ENCODE measurements at regions not wholly inside any gene's neighbourhood (a gene's known extent, or its start where the extent isn't known, plus 50 kb on each side); places are given as distances from the start of the nearest gene placed in this dataset.

DNA sequence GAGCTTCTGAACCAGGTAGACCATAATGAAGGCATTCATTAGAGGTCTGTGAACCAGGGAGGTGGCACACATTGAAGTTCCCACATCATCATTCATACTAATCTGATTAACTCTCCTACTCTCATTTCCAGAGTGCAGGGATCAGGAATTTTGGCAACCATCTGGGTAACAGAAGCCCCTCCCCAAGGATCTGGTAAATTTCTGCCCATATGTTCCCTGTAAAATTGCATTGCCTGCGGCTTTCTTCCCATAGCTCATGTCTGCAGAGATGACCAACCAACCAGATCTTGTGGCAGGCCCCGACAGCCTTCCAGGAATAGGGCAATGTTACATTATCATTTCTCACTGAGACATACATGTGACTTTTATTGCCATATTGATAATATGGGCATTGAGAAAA, 111.4 kb upstream of the CHL1 start:
- no peak overlapping the region for H3K56ac ChIP-seq (ENCODE audit: extremely low read depth, insufficient read depth, low read length)
- no peak overlapping the region for H4K91ac ChIP-seq (ENCODE audit: insufficient read depth, low read depth, low read length)
- no peak overlapping the region for H2BK120ac ChIP-seq (ENCODE audit: low read depth, low read length)
- no peaks in the 10 kb centered on the region for H3K9me1 ChIP-seq (ENCODE audit: insufficient read depth, low read length)
- H3K23ac ChIP-seq (ENCODE audit: low read depth, low read length), result no peak overlapping the region
- H3K9ac ChIP-seq (ENCODE audit: low read depth, low read length), result no peak overlapping the region
- H4K8ac ChIP-seq (ENCODE audit: low read depth in 2 of 2, low read length in 2 of 2), result no peak overlapping the region
- H3K4me1 ChIP-seq (ENCODE audit: control insufficient read depth, insufficient read depth, low read length), result no peaks in the 10 kb centered on the region
- H4K5ac ChIP-seq (ENCODE audit: low read depth, low read length), result no peak overlapping the region
- intact Hi-C loops (cut with micrococcal nuclease) (no loop called here), in situ Hi-C loops (cut with MboI; ENCODE audit: low sequenced_read_pairs) (no loop called here), dilution Hi-C loops (cut with HindIII; ENCODE audit: low sequenced_read_pairs, unreplicated experiment) (no loop called here)
- TF ChIP-seq SMC3 (IDR thresholded peaks at IDR 0.05; ENCODE audit: low read depth, low read length) (no peak), BHLHE40 (IDR thresholded peaks at IDR 0.05; ENCODE audit: low read depth, low read length) (no peak), MAFK (IDR thresholded peaks at IDR 0.05; ENCODE audit: low read depth, low read length) (no peak), RFX5 (IDR thresholded peaks at IDR 0.05; ENCODE audit: low read depth, low read length) (no peak), CEBPB (IDR thresholded peaks at IDR 0.05; ENCODE audit: low read depth, low read length) (no peak), RCOR1 (IDR thresholded peaks at IDR 0.05; ENCODE audit: insufficient replicate concordance, low read length) (no peak), RAD21 (IDR thresholded peaks at IDR 0.05; ENCODE audit: low read length) (no peak)
- TF ChIP-seq, protein P1, sequence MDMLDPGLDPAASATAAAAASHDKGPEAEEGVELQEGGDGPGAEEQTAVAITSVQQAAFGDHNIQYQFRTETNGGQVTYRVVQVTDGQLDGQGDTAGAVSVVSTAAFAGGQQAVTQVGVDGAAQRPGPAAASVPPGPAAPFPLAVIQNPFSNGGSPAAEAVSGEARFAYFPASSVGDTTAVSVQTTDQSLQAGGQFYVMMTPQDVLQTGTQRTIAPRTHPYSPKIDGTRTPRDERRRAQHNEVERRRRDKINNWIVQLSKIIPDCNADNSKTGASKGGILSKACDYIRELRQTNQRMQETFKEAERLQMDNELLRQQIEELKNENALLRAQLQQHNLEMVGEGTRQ (IDR thresholded peaks at IDR 0.05; ENCODE audit: low read depth, low read length), result no peak
- no peak overlapping the region for H2AK5ac ChIP-seq (ENCODE audit: low read depth, low read length)
- no peak overlapping the region for H2AFZ ChIP-seq (replicated peaks; ENCODE audit: low read length, poor library complexity)
- BruUV-seq (replicated peaks), result no TSS peak
- H4K20me1 ChIP-seq (ENCODE audit: insufficient read depth, low read length), result no peaks in the 10 kb centered on the region
- no peak overlapping the region for H3K4ac ChIP-seq (ENCODE audit: low read depth, low read length)
- H3K14ac ChIP-seq (replicated peaks; ENCODE audit: low read depth, low read length), result no peak overlapping the region
- DNase-seq (no peak), ATAC-seq (ENCODE audit: low read depth) (no peak)
- no peak overlapping the region for H2BK20ac ChIP-seq (ENCODE audit: low read depth, low read length)
- H3K4me2 ChIP-seq (ENCODE audit: low read depth, low read length), result no peak overlapping the region
- no peak overlapping the region for H3K27ac ChIP-seq (ENCODE audit: insufficient read depth, low read length)
- no peaks in the 10 kb centered on the region for H3K79me1 ChIP-seq (ENCODE audit: low read depth in 1 of 2, low read length in 2 of 2)
- no peaks in the 10 kb centered on the region for H3K36me3 ChIP-seq (ENCODE audit: control insufficient read depth, insufficient read depth, low read length)
- POLR2A ChIA-PET (ENCODE audit: unreplicated experiment), result no interaction called here
- no CpG with 5 or more reads among the region's 2 CpGs for WGBS, 2 experiments (ENCODE audit: extremely low coverage in 2 of 2, insufficient read length in 1 of 2)
- no peak overlapping the region for H2AK9ac ChIP-seq (replicated peaks; ENCODE audit: low read depth, low read length, poor library complexity)
- H3K18ac ChIP-seq (ENCODE audit: low read depth, low read length), result no peak overlapping the region
- CTCF ChIA-PET, result no interaction called here
- peaks cover 3% of the 10 kb centered on the region; the same call in 1 of the 2 replicates for H3K9me3 ChIP-seq (ENCODE audit: control insufficient read depth, insufficient read depth, low read length)
- no peak overlapping the region for H2BK5ac ChIP-seq (ENCODE audit: low read depth, low read length, poor library complexity, severe bottlenecking)
- H3K4me3 ChIP-seq (ENCODE audit: insufficient read depth, low read depth, low read length), result no peak overlapping the region
- no peaks in the 10 kb centered on the region for H3K27me3 ChIP-seq (ENCODE audit: control insufficient read depth, insufficient read depth, low read length)
- H2BK15ac ChIP-seq (ENCODE audit: low read depth, low read length), result no peak overlapping the region
